ENCODE measurements at regions not wholly inside any gene's neighbourhood (a gene's known extent, or its start where the extent isn't known, plus 50 kb on each side); places are given as distances from the start of the nearest gene placed in this dataset.

- Histone ChIP-seq H3K36me3 (ENCODE audit: insufficient read depth) (no peaks in the 10 kb centered on the region), H3K4me3 (no peak overlapping the region), H3K27ac (ENCODE audit: low read depth) (no peak overlapping the region), H3K27me3 (ENCODE audit: insufficient read depth) (no peaks in the 10 kb centered on the region), H4K20me1 (replicated peaks; ENCODE audit: insufficient read depth) (no peaks in the 10 kb centered on the region), H3K79me2 (replicated peaks; ENCODE audit: insufficient read depth) (no peaks in the 10 kb centered on the region), H3F3A (replicated peaks; ENCODE audit: low read depth) (no peaks in the 10 kb centered on the region), H3K4me2 (no peak overlapping the region), H3K4me1 (ENCODE audit: insufficient read depth) (peaks cover 12% of the 10 kb centered on the region; the same call in 1 of the 2 replicates), H3K9me2 (ENCODE audit: insufficient read depth) (peaks cover 7% of the 10 kb centered on the region; the same call in 1 of the 2 replicates), H2AFZ (peak overlapping the region; percentile 24; the same call in 1 of the 2 replicates)
- TF ChIP-seq STAT1 (IDR thresholded peaks at IDR 0.05; ENCODE audit: unreplicated experiment) (no peak), EZH2phosphoT487 (IDR thresholded peaks at IDR 0.05; ENCODE audit: unreplicated experiment) (no peak), JUNB (IDR thresholded peaks at IDR 0.05; ENCODE audit: unreplicated experiment) (no peak), EZH2 (IDR thresholded peaks at IDR 0.05; ENCODE audit: low read depth, unreplicated experiment) (no peak), ZNF331 (CRISPR knock-in tag; IDR thresholded peaks at IDR 0.05; ENCODE audit: low read depth) (no peak), ETS1 (IDR thresholded peaks at IDR 0.05) (no peak), REST (IDR thresholded peaks at IDR 0.05; ENCODE audit: unreplicated experiment) (no peak), CTCF (conservative IDR thresholded peaks at IDR 0.05; ENCODE audit: low read depth in 2 of 2) (no peak), ZNF114 (CRISPR knock-in tag; IDR thresholded peaks at IDR 0.05) (no peak), CREB1 (CRISPR knock-in tag; IDR thresholded peaks at IDR 0.05; ENCODE audit: low read depth) (no peak), POLR2AphosphoS5 (IDR thresholded peaks at IDR 0.05; ENCODE audit: low read depth) (no peak), ZNF462 (CRISPR knock-in tag; IDR thresholded peaks at IDR 0.05) (no peak), NANOG (IDR thresholded peaks at IDR 0.05; ENCODE audit: borderline replicate concordance) (no peak)
- ATAC-seq (no peak), DNase-seq (ENCODE audit: low spot score) (no peak)
- no peaks in the 10 kb centered on the region; the same call in 2 of the 3 replicates for H3K36me3 Mint-ChIP-seq (ENCODE audit: low read depth)
- H3K9me3 Mint-ChIP-seq: peaks cover 5% of the 10 kb centered on the region; the same call in 2 of the 3 replicates
- H3K27me3 Mint-ChIP-seq (ENCODE audit: insufficient read depth, low read depth, poor library complexity): peaks cover 3% of the 10 kb centered on the region
- no peak overlapping the region for H3K4me3 Mint-ChIP-seq
- H3K27ac Mint-ChIP-seq: no peak overlapping the region
- H3K4me1 Mint-ChIP-seq: peaks cover 21% of the 10 kb centered on the region
Measured at GRCh38 chr2:217062768-217063167, 202.9 kb upstream of the TNP1 start.
